Chondrocyte (in vitro differentiated cells): ENCODE measurements at regions not wholly inside any gene's neighbourhood (a gene's known extent, or its start where the extent isn't known, plus 50 kb on each side); places are given as distances from the start of the nearest gene placed in this dataset.

Experiments used
- DNase-seq: peaks from one replicate; pipeline ENCODE4 v3.0.0; 2021; ENCODE audit warnings: mixed read lengths, low spot score
- H3K27ac Mint-ChIP-seq: one replicate; pipeline ENCODE4 v1.8.0; 2021; ENCODE audit warnings: mild to moderate bottlenecking, moderate library complexity, mixed read lengths; ENCODE audit not compliant: unreplicated experiment
- H3K27me3 Mint-ChIP-seq: 2 replicates; pipeline ENCODE4 v1.8.0; 2021; ENCODE audit warnings: low read depth, mixed read lengths
- H3K36me3 Mint-ChIP-seq: 2 replicates; pipeline ENCODE4 v1.8.0; 2021; ENCODE audit warnings: low read depth, mixed read lengths
- H3K4me1 Mint-ChIP-seq: 2 replicates; pipeline ENCODE4 v1.8.0; 2021; ENCODE audit warnings: low read depth, mild to moderate bottlenecking, mixed read lengths
- H3K4me3 Mint-ChIP-seq: one replicate; pipeline ENCODE4 v1.8.0; 2021; ENCODE audit warnings: mild to moderate bottlenecking, moderate library complexity, mixed read lengths; ENCODE audit not compliant: unreplicated experiment
- H3K9me3 Mint-ChIP-seq: 2 replicates; pipeline ENCODE4 v1.8.0; 2021; ENCODE audit warnings: low read depth, mixed read lengths
- TF ChIP-seq, protein P1 (sequence below): fragments of 200-600 bp; sonication (generic); IDR thresholded peaks from 2 replicates; pipeline ENCODE4 v1.5.0; 2021; ENCODE audit warnings: antibody characterized with exemption, mild to moderate bottlenecking, moderate library complexity

DNA sequence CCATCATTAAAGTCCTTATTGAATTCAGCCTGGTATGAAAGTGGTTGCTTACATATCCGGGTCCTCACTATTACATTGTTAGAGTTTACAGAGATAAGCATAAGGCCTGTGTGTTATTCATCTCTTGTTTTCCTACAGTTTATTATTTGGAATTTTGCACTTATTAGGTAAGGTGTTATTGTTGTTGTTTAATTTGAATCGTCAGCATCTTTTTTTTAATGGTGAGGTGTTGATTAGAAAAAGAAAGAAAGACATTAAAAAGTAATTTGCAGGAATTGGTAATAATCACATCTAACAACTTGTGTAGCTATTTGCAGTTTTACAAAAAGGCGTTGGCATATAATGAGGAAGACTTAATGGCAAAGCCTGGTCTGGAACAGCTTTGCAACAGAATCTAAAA, 158.6 kb downstream of the SAMD5 start:
- H3K4me1 Mint-ChIP-seq = peaks cover 6% of the 10 kb centered on the region
- no peak overlapping the region for H3K4me3 Mint-ChIP-seq
- H3K27ac Mint-ChIP-seq = no peak overlapping the region
- H3K36me3 Mint-ChIP-seq = peaks cover 11% of the 10 kb centered on the region
- H3K9me3 Mint-ChIP-seq = peaks cover 22% of the 10 kb centered on the region
- TF ChIP-seq, protein P1, sequence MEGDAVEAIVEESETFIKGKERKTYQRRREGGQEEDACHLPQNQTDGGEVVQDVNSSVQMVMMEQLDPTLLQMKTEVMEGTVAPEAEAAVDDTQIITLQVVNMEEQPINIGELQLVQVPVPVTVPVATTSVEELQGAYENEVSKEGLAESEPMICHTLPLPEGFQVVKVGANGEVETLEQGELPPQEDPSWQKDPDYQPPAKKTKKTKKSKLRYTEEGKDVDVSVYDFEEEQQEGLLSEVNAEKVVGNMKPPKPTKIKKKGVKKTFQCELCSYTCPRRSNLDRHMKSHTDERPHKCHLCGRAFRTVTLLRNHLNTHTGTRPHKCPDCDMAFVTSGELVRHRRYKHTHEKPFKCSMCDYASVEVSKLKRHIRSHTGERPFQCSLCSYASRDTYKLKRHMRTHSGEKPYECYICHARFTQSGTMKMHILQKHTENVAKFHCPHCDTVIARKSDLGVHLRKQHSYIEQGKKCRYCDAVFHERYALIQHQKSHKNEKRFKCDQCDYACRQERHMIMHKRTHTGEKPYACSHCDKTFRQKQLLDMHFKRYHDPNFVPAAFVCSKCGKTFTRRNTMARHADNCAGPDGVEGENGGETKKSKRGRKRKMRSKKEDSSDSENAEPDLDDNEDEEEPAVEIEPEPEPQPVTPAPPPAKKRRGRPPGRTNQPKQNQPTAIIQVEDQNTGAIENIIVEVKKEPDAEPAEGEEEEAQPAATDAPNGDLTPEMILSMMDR = no peak
- no peak for DNase-seq
- H3K27me3 Mint-ChIP-seq = no peaks in the 10 kb centered on the region

DNA sequence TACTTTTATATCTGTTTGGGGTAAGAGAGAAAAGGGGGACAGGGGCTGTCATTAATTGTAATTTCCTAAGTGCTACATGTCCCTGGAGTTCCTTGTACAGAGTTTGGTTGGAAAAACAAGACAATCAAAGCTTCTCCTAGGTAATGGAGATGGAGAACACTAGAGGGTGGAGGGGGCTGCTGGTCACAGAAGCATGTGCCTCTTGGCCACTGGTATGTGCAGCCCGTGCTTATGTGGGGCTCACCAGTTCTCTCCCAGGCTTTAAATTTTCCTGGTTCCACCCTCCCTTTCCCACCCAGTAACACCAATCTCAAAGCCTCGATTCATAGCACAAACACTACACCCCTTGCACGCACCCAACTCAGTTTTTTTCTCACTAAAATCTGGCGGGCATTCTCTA, 165.6 kb downstream of the SAMD5 start:
- H3K4me1 Mint-ChIP-seq = no peaks in the 10 kb centered on the region
- no peaks in the 10 kb centered on the region for H3K27me3 Mint-ChIP-seq
- TF ChIP-seq, protein P1 = no peak
- peaks cover 19% of the 10 kb centered on the region for H3K9me3 Mint-ChIP-seq
- no peak overlapping the region for H3K4me3 Mint-ChIP-seq
- H3K27ac Mint-ChIP-seq = no peak overlapping the region
- peaks cover 8% of the 10 kb centered on the region for H3K36me3 Mint-ChIP-seq
- no peak for DNase-seq

DNA sequence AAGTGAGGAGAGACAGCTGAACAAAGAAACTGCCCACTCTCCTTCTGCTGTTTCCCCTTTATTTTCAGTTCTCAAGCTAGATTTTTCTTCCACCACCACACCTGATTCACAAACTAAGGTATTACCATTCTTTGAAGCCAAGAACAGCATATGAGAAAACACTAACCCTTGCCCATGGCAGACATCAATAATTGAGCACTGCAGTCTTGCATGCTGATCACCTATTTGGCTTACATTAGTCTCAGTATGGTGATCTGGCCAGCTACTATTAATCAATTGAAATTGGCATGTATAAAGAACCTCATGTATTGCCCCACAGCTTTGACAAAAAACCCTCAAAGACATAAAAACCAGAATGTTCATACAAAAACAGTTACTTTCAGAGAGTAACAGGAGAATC, 166.3 kb downstream of the SAMD5 start:
- H3K36me3 Mint-ChIP-seq = peaks cover 5% of the 10 kb centered on the region

DNA sequence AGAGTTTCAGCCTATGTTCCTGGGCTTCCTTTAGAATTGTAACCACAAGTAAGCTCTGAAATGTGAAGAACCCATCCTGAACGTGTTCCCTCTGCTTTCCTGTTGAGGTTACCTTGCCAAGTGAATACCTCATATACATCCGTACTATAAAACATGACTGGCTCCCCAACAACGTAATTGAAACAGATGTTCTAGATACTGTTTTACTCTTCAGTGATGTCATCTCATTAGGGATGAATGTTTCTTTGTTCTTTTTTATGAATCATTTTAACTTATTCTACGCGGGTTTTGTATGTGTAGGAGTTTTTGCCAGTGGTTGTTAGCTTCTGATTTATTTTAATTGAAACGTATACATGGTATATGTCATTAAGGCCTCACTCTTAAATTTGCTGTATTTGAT, 166.8 kb downstream of the SAMD5 start:
- no peak for DNase-seq
- Mint-ChIP-seq H3K4me1 (no peaks in the 10 kb centered on the region), H3K9me3 (peaks cover 10% of the 10 kb centered on the region), H3K27ac (no peak overlapping the region), H3K36me3 (peaks cover 2% of the 10 kb centered on the region), H3K4me3 (no peak overlapping the region), H3K27me3 (no peaks in the 10 kb centered on the region)
- TF ChIP-seq, protein P1 = no peak

More for the DNA sequence above, 166.3 kb downstream of the SAMD5 start:
- TF ChIP-seq, protein P1 = no peak
- H3K4me1 Mint-ChIP-seq = no peaks in the 10 kb centered on the region
- no peak overlapping the region for H3K27ac Mint-ChIP-seq
- H3K27me3 Mint-ChIP-seq = no peaks in the 10 kb centered on the region
- H3K4me3 Mint-ChIP-seq = no peak overlapping the region
- DNase-seq = no peak
- peaks cover 15% of the 10 kb centered on the region for H3K9me3 Mint-ChIP-seq

DNA sequence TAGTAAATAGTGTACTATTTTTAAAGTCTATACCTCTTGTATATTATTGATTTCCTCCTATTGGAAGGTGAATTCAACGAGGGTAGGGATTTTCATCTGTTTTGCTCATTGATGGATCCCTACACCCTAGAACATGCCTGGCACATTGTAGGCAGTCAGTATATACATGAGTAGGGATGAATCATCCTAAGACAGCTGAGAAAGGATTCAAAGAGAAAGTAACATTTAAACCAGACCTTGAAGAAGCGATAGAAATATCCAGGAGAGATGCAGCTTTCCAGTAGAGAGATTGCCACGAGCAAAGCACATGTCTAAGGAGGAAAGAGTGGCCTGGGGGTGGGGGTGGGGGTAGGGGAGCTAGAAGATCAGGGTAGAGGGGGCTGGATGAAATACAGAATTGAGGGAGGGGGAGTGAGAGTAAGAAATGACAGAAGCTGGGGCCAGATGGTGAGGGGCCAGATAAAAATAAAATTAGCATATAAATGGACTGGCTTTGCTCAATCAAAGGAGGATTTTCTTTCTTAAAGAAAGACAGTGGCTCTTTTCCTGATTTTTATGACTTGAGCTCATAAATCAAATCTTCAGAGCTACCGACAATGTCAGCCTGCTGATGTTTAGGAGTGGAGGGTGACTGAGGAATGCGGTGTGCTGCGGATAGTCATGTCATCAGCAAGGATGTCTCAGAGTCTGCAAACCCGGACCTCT, 168.2 kb downstream of the SAMD5 start:
- TF ChIP-seq, protein P1 = no peak
- no peaks in the 10 kb centered on the region for H3K27me3 Mint-ChIP-seq
- no peaks in the 10 kb centered on the region for H3K9me3 Mint-ChIP-seq
- no peak overlapping the region for H3K27ac Mint-ChIP-seq
- H3K4me1 Mint-ChIP-seq = no peaks in the 10 kb centered on the region
- no peaks in the 10 kb centered on the region for H3K36me3 Mint-ChIP-seq
- H3K4me3 Mint-ChIP-seq = no peak overlapping the region
- no peak for DNase-seq
